ENCODE measurements at regions not wholly inside any gene's neighbourhood (a gene's known extent, or its start where the extent isn't known, plus 50 kb on each side); places are given as distances from the start of the nearest gene placed in this dataset.

DNA sequence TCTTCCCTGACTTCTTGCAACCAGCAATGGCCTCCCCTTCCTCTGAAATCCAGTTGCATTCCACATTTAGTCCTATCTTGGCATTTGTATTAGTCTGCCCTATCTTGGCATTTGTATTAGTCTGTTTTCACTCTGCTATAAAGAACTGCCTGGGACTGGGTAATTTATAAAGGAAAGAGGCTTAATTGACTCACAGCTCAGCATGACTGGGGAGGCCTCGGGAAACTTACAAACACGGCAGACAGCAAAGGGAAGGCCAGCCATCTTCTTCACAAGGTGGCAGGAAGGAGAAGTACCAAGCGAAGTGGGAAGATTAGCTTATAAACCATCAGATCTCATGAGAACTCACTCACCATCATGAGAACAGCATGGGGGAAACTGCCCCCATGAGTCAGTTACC is 234.5 kb upstream of the COPS8 start:
- no peaks in the 10 kb centered on the region for H3K27me3 Mint-ChIP-seq
- H3K27ac Mint-ChIP-seq, result no peak overlapping the region
- ChIA-PET CTCF (no interaction called here), POLR2A (no interaction called here)
- no peaks in the 10 kb centered on the region for H3K36me3 Mint-ChIP-seq
- DNase-seq, result no peak
- H3K4me3 Mint-ChIP-seq, result no peak overlapping the region
- H3K9me3 Mint-ChIP-seq, result no peaks in the 10 kb centered on the region
- intact Hi-C loops (cut with micrococcal nuclease), result no loop called here
- H3K4me1 Mint-ChIP-seq (ENCODE audit: low read depth), result no peaks in the 10 kb centered on the region

DNA sequence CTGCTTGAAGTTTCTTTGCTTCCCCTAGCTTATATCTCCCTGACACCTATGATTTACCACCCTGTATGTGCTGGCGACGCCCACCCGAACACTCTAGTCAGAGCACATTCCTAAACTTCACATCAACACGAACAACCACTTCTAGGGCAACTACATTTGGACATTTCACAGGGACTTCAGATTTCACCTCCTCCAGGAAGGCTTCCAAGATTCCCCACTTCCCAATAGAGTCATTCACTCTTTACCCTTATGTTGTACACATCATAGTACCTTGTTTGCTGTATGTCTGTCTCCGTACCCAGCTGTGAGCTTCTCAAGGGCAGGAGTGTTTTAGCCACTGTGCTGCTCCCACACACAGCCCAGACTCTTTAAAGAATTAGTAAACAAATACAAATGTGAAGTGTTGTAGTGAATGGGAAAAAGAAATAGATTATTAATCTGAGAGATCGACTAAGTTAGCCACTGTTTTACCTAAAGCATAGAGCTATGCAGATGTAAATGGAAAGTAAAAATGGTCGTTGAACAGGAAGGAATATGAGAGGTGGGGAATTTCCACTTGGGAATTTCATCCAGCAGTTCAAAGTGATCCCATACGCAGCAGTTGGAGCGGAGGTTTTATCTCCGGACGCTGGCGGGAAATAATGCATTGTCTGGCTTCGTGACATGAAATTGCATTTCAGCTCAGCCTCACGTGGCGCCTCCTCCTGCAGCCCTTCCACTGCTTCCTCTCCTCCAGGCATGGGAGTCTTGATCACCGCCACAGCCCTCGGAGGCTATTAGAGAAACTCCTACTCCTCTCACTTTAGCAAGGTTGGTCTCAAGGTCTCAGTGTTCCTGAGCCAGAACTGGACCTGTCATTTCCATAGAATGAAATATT is 233.4 kb upstream of the COPS8 start:
- H3K36me3 Mint-ChIP-seq, result no peaks in the 10 kb centered on the region
- POLR2A ChIA-PET, result interaction anchor here (0.6 kb wide), 1 partner anchor 201 kb away, joined by 4 read pairs; no protein-coding TSS in a partner anchor
- H3K27me3 Mint-ChIP-seq, result no peaks in the 10 kb centered on the region
- H3K9me3 Mint-ChIP-seq, result no peaks in the 10 kb centered on the region
- DNase-seq, result no peak
- CTCF ChIA-PET, result no interaction called here
- no peak overlapping the region for H3K4me3 Mint-ChIP-seq
- H3K4me1 Mint-ChIP-seq (ENCODE audit: low read depth), result no peaks in the 10 kb centered on the region
- intact Hi-C loops (cut with micrococcal nuclease), result no loop called here
- H3K27ac Mint-ChIP-seq, result no peak overlapping the region

DNA sequence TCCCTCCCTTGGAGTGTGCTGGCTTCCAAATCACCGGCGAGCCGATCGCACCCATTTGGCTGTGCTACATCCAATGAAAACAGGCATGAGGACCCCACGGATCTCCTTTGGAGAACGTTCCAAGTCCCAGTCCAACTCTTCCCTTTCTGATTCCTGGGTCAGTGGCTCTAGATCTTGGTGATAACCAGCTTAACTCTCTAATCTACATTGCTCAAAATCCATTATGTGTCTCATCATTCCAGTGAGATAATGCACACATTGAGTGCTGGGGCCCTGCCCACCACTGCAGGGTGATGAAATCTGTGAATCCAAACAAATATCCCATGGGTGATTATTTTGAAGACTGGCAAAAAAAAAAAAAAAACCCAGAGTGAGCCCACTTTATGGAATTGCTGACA is 232.7 kb upstream of the COPS8 start:
- Mint-ChIP-seq H3K9me3 (no peaks in the 10 kb centered on the region), H3K27me3 (no peaks in the 10 kb centered on the region), H3K36me3 (no peaks in the 10 kb centered on the region), H3K4me1 (ENCODE audit: low read depth) (no peaks in the 10 kb centered on the region), H3K27ac (no peak overlapping the region), H3K4me3 (no peak overlapping the region)
- CTCF ChIA-PET, result no interaction called here
- DNase-seq, result no peak
- intact Hi-C loops (cut with micrococcal nuclease), result no loop called here
- POLR2A ChIA-PET, result no interaction called here

DNA sequence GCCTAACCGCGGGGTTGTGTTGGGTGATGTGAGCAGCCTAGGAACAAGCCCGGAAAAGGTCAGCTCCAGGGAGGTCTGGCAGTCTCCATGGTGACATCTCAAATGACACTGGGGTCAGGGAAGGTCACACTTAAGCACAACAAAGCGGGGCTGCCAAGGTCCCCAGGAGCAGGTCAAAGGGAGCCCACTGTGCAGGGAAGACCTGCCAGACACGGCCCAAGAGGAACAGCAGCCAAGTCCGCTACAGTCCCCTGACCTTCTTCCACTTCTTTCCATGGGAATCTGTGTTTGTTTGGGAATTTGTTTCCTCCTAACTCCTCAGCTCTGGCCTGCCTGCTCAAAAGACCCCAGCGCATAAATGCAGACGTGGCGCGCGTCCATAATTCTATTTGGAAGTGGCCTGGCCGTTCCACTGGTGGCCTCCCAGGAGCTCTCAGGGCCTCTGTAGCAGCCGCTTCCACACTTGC is 232.1 kb upstream of the COPS8 start:
- Mint-ChIP-seq H3K9me3 (no peaks in the 10 kb centered on the region), H3K4me1 (ENCODE audit: low read depth) (no peaks in the 10 kb centered on the region), H3K27ac (no peak overlapping the region), H3K4me3 (no peak overlapping the region), H3K36me3 (no peaks in the 10 kb centered on the region), H3K27me3 (no peaks in the 10 kb centered on the region)
- POLR2A ChIA-PET, result no interaction called here
- DNase-seq, result no peak
- CTCF ChIA-PET, result no interaction called here
- intact Hi-C loops (cut with micrococcal nuclease), result no loop called here

DNA sequence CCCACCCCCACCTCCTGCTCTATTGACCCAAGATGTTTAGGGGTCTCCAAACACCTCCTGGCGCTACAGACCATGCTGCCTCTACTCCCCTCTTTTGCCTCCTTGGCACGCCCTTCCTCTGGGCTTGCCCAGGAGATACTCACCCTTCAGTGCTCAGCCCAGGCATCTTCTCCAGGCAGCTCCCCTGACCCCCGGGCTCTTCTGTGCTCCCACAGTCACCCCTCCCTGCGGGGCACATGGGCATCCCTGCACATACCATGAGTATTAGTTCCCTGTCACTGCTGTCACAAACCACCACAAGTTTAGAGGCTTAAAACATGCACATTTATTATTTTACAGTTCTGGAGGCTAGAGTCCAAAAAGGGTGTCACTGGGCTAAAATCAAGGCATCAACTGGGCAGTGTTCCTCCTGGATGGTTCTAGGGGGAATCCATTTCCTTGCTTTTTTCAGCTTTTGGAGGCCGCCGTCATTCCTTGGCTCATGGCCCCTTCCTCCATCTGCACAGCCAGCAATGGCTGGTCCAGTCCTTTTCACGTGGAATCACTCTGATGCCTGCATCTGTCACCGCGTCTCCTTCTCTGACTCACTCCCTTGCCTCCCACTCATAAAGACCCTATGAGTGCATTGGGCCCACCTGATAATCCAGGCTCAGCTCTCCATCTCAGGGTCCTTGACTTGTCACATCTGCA is 230.4 kb upstream of the COPS8 start:
- CTCF ChIA-PET, result no interaction called here

DNA sequence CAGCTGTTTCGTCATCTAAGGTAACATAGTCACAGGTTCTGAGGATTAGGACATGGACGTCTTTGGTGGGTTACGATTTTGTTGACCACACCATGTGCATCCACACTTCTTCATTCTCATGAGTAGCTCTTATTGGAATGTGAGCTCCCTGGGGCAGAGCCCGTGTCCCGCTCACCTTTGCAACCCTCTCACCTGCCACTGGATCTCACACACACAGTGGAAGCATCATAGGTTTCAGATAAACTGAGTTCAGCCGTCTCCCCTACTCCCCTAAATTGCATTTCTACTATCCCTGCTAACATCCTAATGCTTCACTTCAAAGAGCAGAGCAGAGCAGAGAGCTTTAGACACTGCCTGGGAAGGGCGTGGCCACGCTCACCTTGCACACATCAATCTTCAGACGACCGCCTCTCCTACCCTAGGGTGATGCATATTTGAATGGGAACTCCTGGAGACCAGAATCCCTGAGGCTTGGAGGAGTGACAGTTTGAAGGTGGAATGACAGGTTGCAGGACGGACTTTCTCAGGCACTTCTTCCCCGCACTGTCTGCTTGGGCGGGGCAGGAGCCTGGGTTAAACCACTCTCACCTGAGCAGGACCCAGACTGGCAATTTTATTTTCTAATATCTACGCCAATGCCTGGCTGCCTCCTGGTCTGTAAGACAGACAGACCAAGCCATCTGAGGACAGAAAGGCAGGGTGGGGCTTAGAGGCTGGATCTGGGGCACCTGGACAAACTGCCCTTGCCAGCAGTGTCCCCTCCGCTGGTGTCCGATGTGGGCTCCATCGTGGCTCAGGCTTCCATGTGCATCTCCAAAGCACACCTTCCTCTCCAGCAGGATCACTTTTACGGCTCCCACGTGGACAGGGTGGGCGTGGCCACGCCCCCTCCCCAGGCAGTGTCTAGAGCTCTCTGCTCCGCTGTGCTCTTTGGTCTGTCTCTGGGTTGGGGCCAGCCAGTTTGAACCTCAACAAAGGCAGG is 229.5 kb upstream of the COPS8 start:
- ChIA-PET CTCF (no interaction called here), POLR2A (interaction anchor here (0.8 kb wide), 1 partner anchor 16 kb away, joined by 3 read pairs; no protein-coding TSS in a partner anchor)
- H3K27ac Mint-ChIP-seq, result no peak overlapping the region
- H3K36me3 Mint-ChIP-seq, result no peaks in the 10 kb centered on the region
- H3K9me3 Mint-ChIP-seq, result no peaks in the 10 kb centered on the region
- H3K27me3 Mint-ChIP-seq, result no peaks in the 10 kb centered on the region
- no peak overlapping the region for H3K4me3 Mint-ChIP-seq
- intact Hi-C loops (cut with micrococcal nuclease), result no loop called here
- no peak for DNase-seq
- H3K4me1 Mint-ChIP-seq (ENCODE audit: low read depth), result no peaks in the 10 kb centered on the region

More for the DNA sequence above, 230.4 kb upstream of the COPS8 start:
- H3K27ac Mint-ChIP-seq, result no peak overlapping the region
- no peaks in the 10 kb centered on the region for H3K36me3 Mint-ChIP-seq
- POLR2A ChIA-PET, result no interaction called here
- H3K4me3 Mint-ChIP-seq, result no peak overlapping the region
- H3K9me3 Mint-ChIP-seq, result no peaks in the 10 kb centered on the region
- intact Hi-C loops (cut with micrococcal nuclease), result no loop called here
- no peaks in the 10 kb centered on the region for H3K4me1 Mint-ChIP-seq (ENCODE audit: low read depth)
- no peaks in the 10 kb centered on the region for H3K27me3 Mint-ChIP-seq
- no peak for DNase-seq

DNA sequence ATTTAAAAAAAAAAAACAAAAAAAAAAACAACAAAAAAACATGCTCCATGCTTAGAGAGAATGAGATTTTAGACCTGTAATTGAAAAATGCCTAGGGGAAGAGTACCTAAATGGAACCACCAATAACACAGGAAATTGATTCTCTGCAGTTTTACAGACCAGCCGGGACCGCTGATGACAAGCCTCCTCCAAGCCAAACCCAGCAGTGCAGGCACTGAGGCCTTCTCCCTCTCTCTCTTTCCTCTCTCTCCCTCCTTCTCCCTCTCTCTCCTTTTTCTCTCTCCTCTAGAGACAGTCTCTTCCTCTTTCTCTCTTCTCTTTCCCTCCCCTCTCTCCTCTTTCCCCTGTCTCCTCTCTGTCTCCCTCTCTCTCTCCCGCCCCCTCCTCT is 228.8 kb upstream of the COPS8 start:
- H3K4me3 Mint-ChIP-seq, result no peak overlapping the region
- intact Hi-C loops (cut with micrococcal nuclease), result no loop called here
- ChIA-PET POLR2A (interaction anchor here (0.8 kb wide), 1 partner anchor 16 kb away, joined by 3 read pairs; no protein-coding TSS in a partner anchor), CTCF (no interaction called here)
- no peak overlapping the region for H3K27ac Mint-ChIP-seq
- no peak for DNase-seq
- H3K9me3 Mint-ChIP-seq, result no peaks in the 10 kb centered on the region
- no peaks in the 10 kb centered on the region for H3K36me3 Mint-ChIP-seq
- no peaks in the 10 kb centered on the region for H3K27me3 Mint-ChIP-seq
- H3K4me1 Mint-ChIP-seq (ENCODE audit: low read depth), result no peaks in the 10 kb centered on the region

DNA sequence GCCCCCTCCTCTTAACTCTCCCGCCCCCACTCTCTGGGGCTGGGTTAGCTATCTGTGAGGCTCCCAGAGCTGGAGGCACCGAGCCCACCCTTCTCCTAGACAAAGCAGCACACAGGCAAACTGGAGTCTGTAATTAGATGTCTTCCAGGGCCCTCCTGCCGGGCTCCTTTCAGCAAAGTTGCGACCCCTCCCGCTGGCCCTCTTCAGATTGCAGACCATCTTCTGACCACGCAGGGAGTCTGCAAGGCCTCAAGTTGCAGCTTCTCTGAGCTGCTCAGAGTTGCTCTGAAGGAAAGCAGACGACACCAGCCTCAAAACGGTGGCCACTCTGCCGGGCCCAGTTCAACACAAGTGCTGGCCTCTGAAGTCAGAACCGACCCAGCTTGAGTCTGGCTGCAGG is 228.4 kb upstream of the COPS8 start:
- no peaks in the 10 kb centered on the region for H3K27me3 Mint-ChIP-seq
- no peak overlapping the region for H3K27ac Mint-ChIP-seq
- ChIA-PET CTCF (no interaction called here), POLR2A (interaction anchor here (0.8 kb wide), 1 partner anchor 17 kb away, joined by 3 read pairs; no protein-coding TSS in a partner anchor)
- no peaks in the 10 kb centered on the region for H3K36me3 Mint-ChIP-seq
- no peak overlapping the region for H3K4me3 Mint-ChIP-seq
- no peaks in the 10 kb centered on the region for H3K9me3 Mint-ChIP-seq
- no peaks in the 10 kb centered on the region for H3K4me1 Mint-ChIP-seq (ENCODE audit: low read depth)
- no peak for DNase-seq
- intact Hi-C loops (cut with micrococcal nuclease), result no loop called here

DNA sequence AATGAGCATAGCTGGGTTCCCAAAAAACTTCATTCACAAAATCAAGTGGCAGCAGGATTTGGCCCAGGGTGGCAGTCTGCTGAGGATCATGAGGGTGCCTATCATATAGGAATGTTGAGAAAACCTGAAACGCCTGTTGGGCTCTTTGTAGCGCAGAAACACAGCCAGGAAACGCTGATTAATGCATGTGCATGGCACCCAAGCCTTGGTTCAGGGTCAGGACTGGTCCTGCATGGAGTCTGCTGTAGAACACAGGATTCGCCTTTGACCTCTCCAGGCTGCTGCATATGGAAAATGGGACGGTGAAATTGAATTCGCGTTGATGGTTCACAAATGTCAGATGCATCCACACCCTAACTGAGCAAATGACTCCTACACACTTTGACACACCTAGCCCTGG is 227.9 kb upstream of the COPS8 start:
- Mint-ChIP-seq H3K27me3 (no peaks in the 10 kb centered on the region), H3K4me3 (no peak overlapping the region), H3K36me3 (no peaks in the 10 kb centered on the region), H3K4me1 (ENCODE audit: low read depth) (no peaks in the 10 kb centered on the region), H3K27ac (no peak overlapping the region), H3K9me3 (no peaks in the 10 kb centered on the region)
- ChIA-PET CTCF (no interaction called here), POLR2A (no interaction called here)
- no peak for DNase-seq
- intact Hi-C loops (cut with micrococcal nuclease), result no loop called here

DNA sequence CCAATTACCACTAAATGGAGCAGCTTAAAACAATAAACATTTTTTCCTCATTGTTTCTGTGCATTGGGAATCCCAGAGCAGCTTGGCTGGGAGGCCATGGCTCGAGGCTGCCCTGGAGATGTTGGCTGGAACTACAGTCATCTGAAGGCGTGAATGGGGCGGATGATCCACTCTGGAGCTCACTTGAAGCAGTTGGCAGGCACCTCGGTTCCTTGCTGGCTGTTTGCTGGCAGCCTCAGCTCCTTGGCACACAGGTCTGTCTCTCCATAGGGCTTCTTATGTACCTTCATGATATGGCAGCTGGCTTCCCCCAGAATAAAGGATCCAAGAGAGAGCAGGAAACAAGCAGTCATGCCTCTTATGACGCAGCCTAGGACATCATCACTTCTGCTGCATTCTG is 227.0 kb upstream of the COPS8 start:
- no peaks in the 10 kb centered on the region for H3K9me3 Mint-ChIP-seq
- no peak overlapping the region for H3K4me3 Mint-ChIP-seq
- H3K4me1 Mint-ChIP-seq (ENCODE audit: low read depth), result no peaks in the 10 kb centered on the region
- ChIA-PET CTCF (no interaction called here), POLR2A (no interaction called here)
- no peaks in the 10 kb centered on the region for H3K27me3 Mint-ChIP-seq
- no peaks in the 10 kb centered on the region for H3K36me3 Mint-ChIP-seq
- DNase-seq, result no peak
- intact Hi-C loops (cut with micrococcal nuclease), result no loop called here
- no peak overlapping the region for H3K27ac Mint-ChIP-seq

DNA sequence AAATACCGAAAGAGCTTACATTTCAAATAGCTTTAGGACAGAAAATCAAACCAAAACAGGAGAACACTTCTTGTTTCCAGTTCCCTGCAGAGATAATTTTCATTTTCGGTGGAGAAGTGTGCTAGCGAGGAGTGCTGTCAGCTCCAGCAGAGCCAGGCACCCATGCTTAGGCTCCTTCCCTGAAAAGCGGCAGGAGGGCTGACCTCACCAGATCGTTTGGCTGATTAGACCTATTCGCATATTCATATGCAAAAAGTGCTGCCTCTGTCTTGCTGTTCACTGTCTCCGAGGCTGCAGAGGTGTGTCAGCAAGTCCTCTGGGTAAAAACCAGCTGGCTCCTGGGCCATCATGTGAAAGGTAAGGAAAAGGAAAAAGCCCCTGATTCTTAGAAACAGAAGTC is 225.8 kb upstream of the COPS8 start:
- no peak for DNase-seq
- H3K27me3 Mint-ChIP-seq, result no peaks in the 10 kb centered on the region
- H3K27ac Mint-ChIP-seq, result no peak overlapping the region
- no peaks in the 10 kb centered on the region for H3K4me1 Mint-ChIP-seq (ENCODE audit: low read depth)
- H3K36me3 Mint-ChIP-seq, result no peaks in the 10 kb centered on the region
- ChIA-PET CTCF (no interaction called here), POLR2A (no interaction called here)
- intact Hi-C loops (cut with micrococcal nuclease), result no loop called here
- peaks cover 5% of the 10 kb centered on the region for H3K9me3 Mint-ChIP-seq
- no peak overlapping the region for H3K4me3 Mint-ChIP-seq

DNA sequence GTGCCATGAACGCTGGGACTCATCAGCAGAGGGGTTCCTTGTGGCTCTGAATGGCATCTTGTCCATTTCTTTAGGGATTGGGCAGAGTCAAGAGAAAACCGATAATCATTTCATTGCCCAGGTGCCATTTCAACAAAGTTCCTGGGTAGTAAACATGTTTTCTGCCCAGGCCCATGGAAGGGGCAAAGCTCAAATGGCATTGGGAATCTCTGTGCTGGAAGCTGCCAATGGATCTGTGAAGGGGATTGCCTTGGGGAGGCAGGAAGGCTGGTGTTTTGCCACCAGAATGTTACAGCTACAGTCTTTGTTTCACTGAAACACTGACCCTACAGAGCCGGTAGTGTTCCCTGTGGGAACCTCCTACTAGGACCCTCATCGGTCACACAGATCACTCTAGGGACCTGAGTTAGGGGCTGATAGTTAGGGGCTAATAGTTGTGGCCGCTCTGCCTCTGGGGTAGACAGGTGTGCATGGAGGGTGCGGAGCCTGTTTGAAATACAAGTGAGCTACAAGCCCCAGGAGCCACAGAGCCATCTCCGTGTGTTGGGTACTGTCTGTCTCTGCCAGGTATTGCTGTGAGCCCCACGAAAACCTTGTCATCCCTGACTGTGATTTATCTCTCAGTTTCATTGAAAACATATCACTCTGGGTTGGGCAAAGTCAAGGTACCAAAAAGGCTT is 224.4 kb upstream of the COPS8 start:
- H3K4me3 Mint-ChIP-seq, result no peak overlapping the region
- no peak overlapping the region for H3K27ac Mint-ChIP-seq
- no peaks in the 10 kb centered on the region for H3K27me3 Mint-ChIP-seq
- no peak for DNase-seq
- peaks cover 10% of the 10 kb centered on the region for H3K9me3 Mint-ChIP-seq
- intact Hi-C loops (cut with micrococcal nuclease), result no loop called here
- ChIA-PET CTCF (no interaction called here), POLR2A (no interaction called here)
- no peaks in the 10 kb centered on the region for H3K4me1 Mint-ChIP-seq (ENCODE audit: low read depth)
- H3K36me3 Mint-ChIP-seq, result no peaks in the 10 kb centered on the region
